LNCaP clone FGC (cell line): ENCODE measurements at regions not wholly inside any gene's neighbourhood (a gene's known extent, or its start where the extent isn't known, plus 50 kb on each side); places are given as distances from the start of the nearest gene placed in this dataset.

Experiments
- DNase-seq: peaks from one replicate; pipeline ENCODE4 v3.0.0-alpha.2; 2011; ENCODE audit warnings: low read depth
- H3K4me3 ChIP-seq: 2 replicates; pipeline ENCODE4 v1.5.1; 2011; ENCODE audit warnings: mild to moderate bottlenecking, low read depth, low read length, control low read depth
- CTCF ChIP-seq: IDR thresholded peaks from 2 replicates; pipeline ENCODE4 v1.5.1; 2012; ENCODE audit warnings: mild to moderate bottlenecking; ENCODE audit not compliant: control insufficient read depth, insufficient read depth; ENCODE audit errors: extremely low read depth

- H3K4me3 ChIP-seq, result no peak overlapping the region
- TF ChIP-seq CTCF, result no peak
- no peak for DNase-seq
Measured at GRCh38 chr5:128877476-128877875, 87.8 kb upstream of the SLC27A6 start.

GRCh38 chr5:128881502-128882018, 83.7 kb upstream of the SLC27A6 start:
- no peak for TF ChIP-seq CTCF
- DNase-seq, result no peak
- H3K4me3 ChIP-seq, result no peak overlapping the region

- no peak for DNase-seq
- H3K4me3 ChIP-seq, result no peak overlapping the region
- no peak for TF ChIP-seq CTCF
Measured at GRCh38 chr5:128885649-128886255, 79.5 kb upstream of the SLC27A6 start.

GRCh38 chr5:128895122-128895521, 70.2 kb upstream of the SLC27A6 start:
- TF ChIP-seq CTCF, result no peak
- DNase-seq, result no peak
- no peak overlapping the region for H3K4me3 ChIP-seq

- TF ChIP-seq CTCF, result no peak
- DNase-seq, result no peak
Measured at GRCh38 chr5:128896675-128897074, 68.6 kb upstream of the SLC27A6 start.

GRCh38 chr5:128903550-128903949, 61.7 kb upstream of the SLC27A6 start:
- TF ChIP-seq CTCF, result no peak
- DNase-seq, result no peak
- no peak overlapping the region for H3K4me3 ChIP-seq

More at GRCh38 chr5:128896675-128897074, 68.6 kb upstream of the SLC27A6 start:
- no peak overlapping the region for H3K4me3 ChIP-seq
